ENCODE measurements at regions not wholly inside any gene's neighbourhood (a gene's known extent, or its start where the extent isn't known, plus 50 kb on each side); places are given as distances from the start of the nearest gene placed in this dataset.

DNA sequence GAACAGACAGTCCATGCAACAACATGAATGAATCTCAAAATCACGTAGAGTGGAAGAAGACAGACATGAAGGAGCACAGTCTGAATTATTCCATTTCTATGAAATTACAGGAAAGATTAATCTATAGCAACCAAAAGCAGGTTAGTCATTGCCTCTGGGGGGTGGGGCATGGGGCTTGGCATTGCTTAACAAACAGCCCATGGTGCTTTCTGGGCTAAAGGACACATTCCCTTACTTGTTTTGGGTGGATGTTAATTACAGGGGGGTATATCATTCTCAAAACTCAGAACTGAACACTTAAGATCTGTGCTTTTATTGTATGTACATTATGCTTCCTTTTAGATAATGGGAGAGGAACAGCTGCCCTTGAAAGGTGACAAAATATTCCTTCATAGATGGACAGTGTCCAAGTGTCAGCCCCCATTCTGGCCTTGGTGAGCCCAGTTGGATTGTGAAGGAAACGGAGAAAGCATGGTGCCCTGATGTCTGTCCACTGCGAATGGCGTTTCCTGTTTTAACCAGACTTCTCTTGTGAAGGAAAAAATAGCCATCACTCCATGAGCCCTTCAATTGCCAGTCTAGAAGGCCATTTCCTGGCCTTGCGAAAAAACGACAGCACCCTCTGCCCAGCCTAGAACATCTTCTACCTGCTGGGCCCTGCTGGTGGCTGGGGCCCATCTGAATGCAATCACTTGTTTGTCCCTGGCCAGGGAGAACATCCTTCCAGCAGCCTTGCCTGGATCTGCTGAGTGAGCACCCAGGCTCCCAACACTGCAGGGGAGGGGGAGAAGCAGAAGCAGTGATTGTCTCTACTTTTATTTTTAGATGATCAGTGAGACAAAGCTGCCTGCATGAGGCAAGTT is 179.7 kb downstream of the BCAS1 start (continued):
- TF ChIP-seq MAFK (IDR thresholded peaks at IDR 0.05; ENCODE audit: low read depth, low read length) = no peak

DNA sequence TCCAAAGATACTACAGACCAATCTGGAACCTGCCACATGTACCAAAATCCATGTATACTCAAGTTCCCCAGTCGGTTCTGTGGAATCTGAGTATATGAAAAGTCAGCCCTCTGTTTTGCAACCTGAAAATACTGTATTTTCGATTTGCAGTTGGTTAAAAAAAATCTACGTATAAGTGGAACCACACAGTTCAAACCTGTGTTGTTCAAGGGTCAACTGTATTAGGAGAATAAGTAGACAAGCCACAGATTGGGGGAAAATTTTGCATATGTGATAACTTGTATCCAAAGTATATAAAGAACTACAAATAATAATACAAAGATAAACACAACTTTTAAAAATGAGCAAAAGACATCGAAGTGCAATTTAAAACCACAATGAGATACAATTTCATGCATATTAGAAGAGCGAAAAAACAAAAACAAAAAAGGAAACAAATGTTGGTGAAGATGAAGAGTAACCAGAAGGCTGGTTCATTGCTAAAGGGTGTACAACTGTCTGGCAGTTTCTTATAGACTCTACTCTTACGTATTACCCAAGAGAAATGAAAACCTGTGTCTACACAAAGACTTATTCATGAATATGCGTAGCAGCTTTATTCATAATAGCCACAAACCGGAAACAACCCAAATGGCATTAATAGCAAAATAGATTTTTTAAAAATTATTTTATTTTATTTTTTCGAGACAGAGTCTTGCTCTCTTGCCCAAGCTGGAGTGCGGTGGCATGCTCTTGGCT is 180.8 kb downstream of the BCAS1 start:
- Histone ChIP-seq H3K27ac (ENCODE audit: insufficient read depth, low read length) (no peak overlapping the region), H3K9me3 (ENCODE audit: control insufficient read depth, insufficient read depth, low read length) (peaks cover 9% of the 10 kb centered on the region; the same call in 1 of the 2 replicates), H3K4me2 (ENCODE audit: low read depth, low read length) (no peak overlapping the region), H3K9me1 (ENCODE audit: insufficient read depth, low read length) (peaks cover 8% of the 10 kb centered on the region), H3K27me3 (ENCODE audit: control insufficient read depth, insufficient read depth, low read length) (no peaks in the 10 kb centered on the region), H3K4ac (ENCODE audit: low read depth, low read length) (no peak overlapping the region), H3K23ac (ENCODE audit: low read depth, low read length) (no peak overlapping the region), H2AFZ (replicated peaks; ENCODE audit: low read length, poor library complexity) (no peak overlapping the region), H3K4me1 (ENCODE audit: control insufficient read depth, insufficient read depth, low read length) (peaks cover 10% of the 10 kb centered on the region; the same call in 1 of the 2 replicates), H4K8ac (ENCODE audit: low read depth in 2 of 2, low read length in 2 of 2) (no peak overlapping the region), H4K5ac (ENCODE audit: low read depth, low read length) (no peak overlapping the region), H3K14ac (replicated peaks; ENCODE audit: low read depth, low read length) (no peak overlapping the region), H3K4me3 (ENCODE audit: insufficient read depth, low read depth, low read length) (no peak overlapping the region), H2AK5ac (ENCODE audit: low read depth, low read length) (no peak overlapping the region), H3K79me1 (ENCODE audit: low read depth in 1 of 2, low read length in 2 of 2) (no peaks in the 10 kb centered on the region), H2BK20ac (ENCODE audit: low read depth, low read length) (no peak overlapping the region), H4K91ac (ENCODE audit: insufficient read depth, low read depth, low read length) (no peak overlapping the region), H2BK120ac (ENCODE audit: low read depth, low read length) (no peak overlapping the region), H2AK9ac (replicated peaks; ENCODE audit: low read depth, low read length, poor library complexity) (no peak overlapping the region), H4K20me1 (ENCODE audit: insufficient read depth, low read length) (no peaks in the 10 kb centered on the region), H3K18ac (ENCODE audit: low read depth, low read length) (no peak overlapping the region), H3K56ac (ENCODE audit: extremely low read depth, insufficient read depth, low read length) (no peak overlapping the region), H2BK5ac (ENCODE audit: low read depth, low read length, poor library complexity, severe bottlenecking) (no peak overlapping the region), H3K36me3 (ENCODE audit: control insufficient read depth, insufficient read depth, low read length) (no peaks in the 10 kb centered on the region), H2BK15ac (ENCODE audit: low read depth, low read length) (no peak overlapping the region), H3K9ac (ENCODE audit: low read depth, low read length) (no peak overlapping the region)
- no CpG with 5 or more reads among the region's 10 CpGs for WGBS, 2 experiments (ENCODE audit: extremely low coverage in 2 of 2, insufficient read length in 1 of 2)
- ATAC-seq (ENCODE audit: low read depth) (no peak), DNase-seq (no peak)
- TF ChIP-seq CTCF (conservative IDR thresholded peaks at IDR 0.05; ENCODE audit: low read depth, low read length) (no peak), SMC3 (IDR thresholded peaks at IDR 0.05; ENCODE audit: low read depth, low read length) (no peak), MAZ (IDR thresholded peaks at IDR 0.05; ENCODE audit: borderline replicate concordance, low read depth, low read length) (no peak)
- intact Hi-C loops (cut with micrococcal nuclease) (no loop called here), dilution Hi-C loops (cut with HindIII; ENCODE audit: low sequenced_read_pairs, unreplicated experiment) (no loop called here), in situ Hi-C loops (cut with MboI; ENCODE audit: low sequenced_read_pairs) (no loop called here)
- CTCF ChIA-PET = no interaction called here
- POLR2A ChIA-PET (ENCODE audit: unreplicated experiment) = no interaction called here
- no TSS peak for BruUV-seq (replicated peaks)

Data from IMR-90 (cell line).